Islet precursor cell (in vitro differentiated cells): ENCODE measurements at regions not wholly inside any gene's neighbourhood (a gene's known extent, or its start where the extent isn't known, plus 50 kb on each side); places are given as distances from the start of the nearest gene placed in this dataset.
"Not testable (repeated sequence)": the region's sequence is repeated elsewhere in the genome, so short reads cannot be mapped to it uniquely, and the experiment has no call there.

Experiments used
- DNase-seq: peaks from one replicate; pipeline ENCODE4 v3.0.0-alpha.2; 2018

- no peak for DNase-seq
Measured at GRCh38 chr13:83722443-83722842, 159.8 kb downstream of the SLITRK1 start.

- DNase-seq = no peak
Measured at GRCh38 chr13:83716121-83716520, 166.2 kb downstream of the SLITRK1 start.

- DNase-seq = no peak
Measured at GRCh38 chr13:83714236-83714635, 168.0 kb downstream of the SLITRK1 start.

- DNase-seq = no peak
Measured at GRCh38 chr13:83710133-83710515, 172.2 kb downstream of the SLITRK1 start.

- DNase-seq = no peak
Measured at GRCh38 chr13:83709426-83710132, 172.7 kb downstream of the SLITRK1 start.

GRCh38 chr13:83702021-83702420, 180.3 kb downstream of the SLITRK1 start:
- no peak for DNase-seq

- DNase-seq = no peak
Measured at GRCh38 chr13:83692800-83693199, 189.5 kb downstream of the SLITRK1 start.

- no peak for DNase-seq
Measured at GRCh38 chr13:83691966-83692365, 190.3 kb downstream of the SLITRK1 start.

- DNase-seq = no peak
Measured at GRCh38 chr13:83681547-83681946, 200.7 kb downstream of the SLITRK1 start.

- no peak for DNase-seq
Measured at GRCh38 chr13:83677985-83678384, 204.3 kb downstream of the SLITRK1 start.

- no peak for DNase-seq
Measured at GRCh38 chr13:83672612-83673011, 209.7 kb downstream of the SLITRK1 start.

GRCh38 chr13:83667606-83668005, 214.7 kb downstream of the SLITRK1 start:
- DNase-seq = no peak

GRCh38 chr13:83666141-83666540, 216.1 kb downstream of the SLITRK1 start:
- no peak for DNase-seq

GRCh38 chr13:83657281-83657680, 225.0 kb downstream of the SLITRK1 start:
- no peak for DNase-seq

GRCh38 chr13:83642617-83643016, 239.7 kb downstream of the SLITRK1 start:
- not testable (repeated sequence) for DNase-seq

- no peak for DNase-seq
Measured at GRCh38 chr13:83634601-83635000, 247.7 kb downstream of the SLITRK1 start.

GRCh38 chr13:83633746-83634145, 248.5 kb downstream of the SLITRK1 start:
- DNase-seq = no peak

- no peak for DNase-seq
Measured at GRCh38 chr13:83622422-83622784, 259.9 kb downstream of the SLITRK1 start.

- DNase-seq = no peak
Measured at GRCh38 chr13:83621765-83622421, 260.4 kb downstream of the SLITRK1 start.

- DNase-seq = no peak
Measured at GRCh38 chr13:83620530-83621220, 261.6 kb downstream of the SLITRK1 start.

GRCh38 chr13:83618966-83619365, 263.3 kb downstream of the SLITRK1 start:
- DNase-seq = no peak

- no peak for DNase-seq
Measured at GRCh38 chr13:83613524-83613923, 268.8 kb downstream of the SLITRK1 start.

GRCh38 chr13:83601539-83601938, 280.7 kb downstream of the SLITRK1 start:
- DNase-seq = no peak

GRCh38 chr13:83592095-83592494, 290.2 kb downstream of the SLITRK1 start:
- DNase-seq = no peak
